Esophagus muscularis mucosa (tissue), 4 donors: ENCODE measurements at regions not wholly inside any gene's neighbourhood (a gene's known extent, or its start where the extent isn't known, plus 50 kb on each side); places are given as distances from the start of the nearest gene placed in this dataset.
A peak's percentile ranks its signal among the peaks of the same experiment; 100 is the strongest.

Experiments used
- DNase-seq: peaks from one replicate; pipeline ENCODE4 v3.0.0-alpha.2; 2017; ENCODE audit errors: extremely low spot score
- H3K27ac ChIP-seq, 4 donors: fragments of 200-600 bp; sonication (generic); replicated peaks in 1 of 4; 1 replicate in 3 of 4; 2 replicates in 1 of 4; pipeline ENCODE4 v1.5.1; 2016 to 2019; ENCODE audit warnings: mild to moderate bottlenecking in 1 of 4
- H3K27me3 ChIP-seq, 4 donors: fragments of 200-600 bp; sonication (generic); one replicate each; pipeline versions ENCODE4 v1.5.1 to v1.6.0; 2016 to 2019
- H3K36me3 ChIP-seq, 4 donors: fragments of 200-600 bp; sonication (generic); one replicate each; pipeline ENCODE4 v1.5.1; 2016 to 2019
- H3K4me1 ChIP-seq, 4 donors: fragments of 200-600 bp; sonication (generic); one replicate each; pipeline ENCODE4 v1.5.1; 2016 to 2019
- H3K4me3 ChIP-seq, 4 donors: fragments of 200-600 bp; sonication (generic); 1 replicate in 2 of 4; 2 replicates in 2 of 4; pipeline ENCODE4 v1.5.1; 2016 to 2019; ENCODE audit warnings: mild to moderate bottlenecking in 4 of 4, moderate library complexity in 1 of 4
- H3K9me3 ChIP-seq, 4 donors: fragments of 200-600 bp; sonication (generic); 1 replicate in 3 of 4; 2 replicates in 1 of 4; pipeline ENCODE4 v1.5.1; 2016 to 2019
- CTCF ChIP-seq, 3 experiments: fragments of 200-600 bp in 2 of 3; fragments of 450-650 bp in 1 of 3; sonication (generic) in 2 of 3; IDR thresholded peaks; one replicate each; pipeline ENCODE4 v1.5.1; 2017 to 2019; ENCODE audit warnings: antibody characterized with exemption in 3 of 3, mild to moderate bottlenecking in 2 of 3, moderate library complexity in 1 of 3
- EP300 ChIP-seq: sonication (generic); formaldehyde crosslinking; IDR thresholded peaks from one replicate; pipeline ENCODE4 v1.6.1; 2017; ENCODE audit warnings: antibody characterized with exemption
- POLR2A ChIP-seq: fragments of 450-650 bp; IDR thresholded peaks from one replicate; pipeline ENCODE4 v1.6.1; 2017; ENCODE audit warnings: antibody characterized with exemption, moderate library complexity, mild to moderate bottlenecking, low read depth
- POLR2AphosphoS5 ChIP-seq, 2 donors: sonication (generic); formaldehyde crosslinking; IDR thresholded peaks; one replicate each; pipeline ENCODE4 v1.6.1; 2017; ENCODE audit warnings: antibody characterized with exemption in 2 of 2
- WGBS: methylation state at CpG from one replicate; pipeline ENCODE4 v1.1.5; 2018; 5-methylcytosine and 5-hydroxymethylcytosine counted together
- intact Hi-C: fragments of 100-400 bp; cut with DNase I; formaldehyde crosslinking; loops from one replicate; pipeline ENCODE4 v1.15.1; 2023

- H3K4me1 ChIP-seq, result peaks cover 0 to 31% (median 21%) of the 10 kb centered on the region in 4 donors
- no peak for DNase-seq
- no peaks in the 10 kb centered on the region for H3K27me3 ChIP-seq
- H3K4me3 ChIP-seq, result no peak overlapping the region
- H3K27ac ChIP-seq, result no peak overlapping the region
- WGBS, result 80% methylated on average over 4 of the region's 4 CpGs
- intact Hi-C loops, result loop anchor here (10.0 kb wide), 1 partner anchor 476 kb away; no protein-coding TSS in a partner anchor
- H3K36me3 ChIP-seq, result no peaks in the 10 kb centered on the region
- no peaks in the 10 kb centered on the region for H3K9me3 ChIP-seq
- TF ChIP-seq POLR2AphosphoS5 (IDR thresholded peaks at IDR 0.05) (no peak), EP300 (no peak), POLR2A (no peak), CTCF (IDR thresholded peaks at IDR 0.05) (peak in 2 of 3 experiments; percentile 17 to 55)
Observed at GRCh38 chr1:60978421-60979357, 103.7 kb upstream of the NFIA start.

- no peaks in the 10 kb centered on the region for H3K9me3 ChIP-seq
- TF ChIP-seq EP300 (no peak), CTCF (IDR thresholded peaks at IDR 0.05) (no peak), POLR2AphosphoS5 (IDR thresholded peaks at IDR 0.05) (no peak), POLR2A (no peak)
- H3K27me3 ChIP-seq, result no peaks in the 10 kb centered on the region
Observed at GRCh38 chr1:60977661-60978060, 104.7 kb upstream of the NFIA start.

GRCh38 chr1:60974524-60975372, 107.6 kb upstream of the NFIA start:
- Histone ChIP-seq H3K27ac (no peak overlapping the region), H3K4me3 (no peak overlapping the region), H3K36me3 (no peaks in the 10 kb centered on the region), H3K4me1 (peaks cover 0 to 17% (median 14%) of the 10 kb centered on the region in 4 donors), H3K27me3 (no peaks in the 10 kb centered on the region), H3K9me3 (no peaks in the 10 kb centered on the region)
- intact Hi-C loops, result loop anchor here (5.0 to 10.0 kb wide), 3 partner anchors 68 to 878 kb away; no protein-coding TSS in a partner anchor
- WGBS, result 93% methylated on average over 5 of the region's 5 CpGs
- no peak for DNase-seq
- TF ChIP-seq POLR2A (no peak), CTCF (IDR thresholded peaks at IDR 0.05) (no peak), EP300 (no peak), POLR2AphosphoS5 (IDR thresholded peaks at IDR 0.05) (no peak)

More at GRCh38 chr1:60977661-60978060, 104.7 kb upstream of the NFIA start:
- Histone ChIP-seq H3K27ac (no peak overlapping the region), H3K36me3 (no peaks in the 10 kb centered on the region), H3K4me1 (peaks cover 0 to 20% (median 11%) of the 10 kb centered on the region in 4 donors), H3K4me3 (no peak overlapping the region)
- DNase-seq, result no peak
- intact Hi-C loops, result loop anchor here (10.0 kb wide), 1 partner anchor 477 kb away; no protein-coding TSS in a partner anchor

GRCh38 chr1:60973668-60974067, 108.7 kb upstream of the NFIA start:
- DNase-seq, result no peak
- H3K9me3 ChIP-seq, result no peaks in the 10 kb centered on the region
- peaks cover 0 to 19% (median 16%) of the 10 kb centered on the region in 4 donors for H3K4me1 ChIP-seq
- intact Hi-C loops, result loop anchor here (5.0 to 10.0 kb wide), 3 partner anchors 69 to 879 kb away; no protein-coding TSS in a partner anchor
- TF ChIP-seq CTCF (IDR thresholded peaks at IDR 0.05) (no peak), POLR2A (no peak), EP300 (no peak), POLR2AphosphoS5 (IDR thresholded peaks at IDR 0.05) (no peak)
- H3K36me3 ChIP-seq, result no peaks in the 10 kb centered on the region
- no peak overlapping the region for H3K27ac ChIP-seq
- no peak overlapping the region for H3K4me3 ChIP-seq
- H3K27me3 ChIP-seq, result no peaks in the 10 kb centered on the region
- WGBS, result 88% methylated on average over 4 of the region's 4 CpGs
